ENCODE measurements at regions not wholly inside any gene's neighbourhood (a gene's known extent, or its start where the extent isn't known, plus 50 kb on each side); places are given as distances from the start of the nearest gene placed in this dataset.

DNA sequence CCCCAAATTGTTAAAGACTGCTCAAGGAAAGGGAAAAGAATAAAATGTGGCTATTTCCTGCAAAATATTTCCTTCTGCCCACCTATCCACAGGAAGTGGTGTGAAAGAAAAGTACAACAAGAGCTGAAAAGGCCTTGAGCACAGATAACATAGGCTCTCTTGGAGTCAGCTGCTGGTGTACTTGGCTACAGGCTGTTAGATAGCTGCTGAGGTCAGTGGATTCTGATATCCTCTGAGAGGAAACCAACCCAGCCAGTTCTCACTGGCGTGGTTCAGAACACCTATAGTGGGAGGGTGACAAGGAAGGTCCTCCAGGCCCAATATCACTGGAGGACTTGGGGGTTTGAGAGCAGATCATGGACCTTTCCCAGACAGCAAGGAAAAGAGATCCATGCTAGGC is 124.4 kb upstream of the GAP43 start:
- peak in 2 of 4 donors; percentile 16 to 35 for DNase-seq
- H3K4me3 ChIP-seq = no peak overlapping the region
- H3K36me3 ChIP-seq (replicated peaks in 1 of 2; ENCODE audit: insufficient read depth in 1 of 2, low read depth in 2 of 2) = no peaks in the 10 kb centered on the region
- intact Hi-C loops (cut with DNase I) = no loop called here
- H3K4me1 ChIP-seq = peaks cover 8% of the 10 kb centered on the region
- H3K9me3 ChIP-seq = no peaks in the 10 kb centered on the region
- no peak overlapping the region for H3K27ac ChIP-seq
- WGBS, 2 donors = 32 to 38% methylated on average over 1 of the region's 1 CpG
- TF ChIP-seq, protein P1, sequence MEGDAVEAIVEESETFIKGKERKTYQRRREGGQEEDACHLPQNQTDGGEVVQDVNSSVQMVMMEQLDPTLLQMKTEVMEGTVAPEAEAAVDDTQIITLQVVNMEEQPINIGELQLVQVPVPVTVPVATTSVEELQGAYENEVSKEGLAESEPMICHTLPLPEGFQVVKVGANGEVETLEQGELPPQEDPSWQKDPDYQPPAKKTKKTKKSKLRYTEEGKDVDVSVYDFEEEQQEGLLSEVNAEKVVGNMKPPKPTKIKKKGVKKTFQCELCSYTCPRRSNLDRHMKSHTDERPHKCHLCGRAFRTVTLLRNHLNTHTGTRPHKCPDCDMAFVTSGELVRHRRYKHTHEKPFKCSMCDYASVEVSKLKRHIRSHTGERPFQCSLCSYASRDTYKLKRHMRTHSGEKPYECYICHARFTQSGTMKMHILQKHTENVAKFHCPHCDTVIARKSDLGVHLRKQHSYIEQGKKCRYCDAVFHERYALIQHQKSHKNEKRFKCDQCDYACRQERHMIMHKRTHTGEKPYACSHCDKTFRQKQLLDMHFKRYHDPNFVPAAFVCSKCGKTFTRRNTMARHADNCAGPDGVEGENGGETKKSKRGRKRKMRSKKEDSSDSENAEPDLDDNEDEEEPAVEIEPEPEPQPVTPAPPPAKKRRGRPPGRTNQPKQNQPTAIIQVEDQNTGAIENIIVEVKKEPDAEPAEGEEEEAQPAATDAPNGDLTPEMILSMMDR (IDR thresholded peaks at IDR 0.05) = no peak
- TF ChIP-seq POLR2A (IDR thresholded peaks at IDR 0.05) = no peak
- ATAC-seq = peak; percentile 52
- H3K27me3 ChIP-seq = no peaks in the 10 kb centered on the region

DNA sequence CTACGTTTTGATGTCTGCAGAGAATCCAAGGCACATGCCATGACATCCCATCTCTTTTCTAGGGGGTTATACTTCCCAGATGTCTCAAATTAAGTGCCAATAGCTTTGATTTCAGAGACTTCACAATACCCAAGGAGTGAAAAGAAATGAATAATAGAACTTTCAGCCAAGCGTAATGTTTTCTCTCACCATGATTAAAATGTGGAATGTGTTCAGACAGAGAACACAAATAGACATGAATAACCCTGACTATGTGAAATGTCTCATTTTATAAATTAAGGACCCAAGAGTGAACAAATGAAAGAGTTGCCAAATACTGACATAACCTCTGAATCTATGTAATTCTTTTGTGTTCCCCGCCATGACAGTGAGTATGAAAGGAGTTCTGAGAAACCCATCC is 123.6 kb upstream of the GAP43 start:
- no peak overlapping the region for H3K27ac ChIP-seq
- no peaks in the 10 kb centered on the region for H3K27me3 ChIP-seq
- H3K4me3 ChIP-seq = no peak overlapping the region
- peaks cover 8% of the 10 kb centered on the region for H3K4me1 ChIP-seq
- DNase-seq (no peak), ATAC-seq (no peak)
- 97 to 98% methylated on average over 3 of the region's 3 CpGs for WGBS, 2 donors
- H3K36me3 ChIP-seq (replicated peaks in 1 of 2; ENCODE audit: insufficient read depth in 1 of 2, low read depth in 2 of 2) = no peaks in the 10 kb centered on the region
- H3K9me3 ChIP-seq = no peaks in the 10 kb centered on the region
- intact Hi-C loops (cut with DNase I) = no loop called here
- TF ChIP-seq, protein P1 (IDR thresholded peaks at IDR 0.05) = no peak
- no peak for TF ChIP-seq POLR2A (IDR thresholded peaks at IDR 0.05)

DNA sequence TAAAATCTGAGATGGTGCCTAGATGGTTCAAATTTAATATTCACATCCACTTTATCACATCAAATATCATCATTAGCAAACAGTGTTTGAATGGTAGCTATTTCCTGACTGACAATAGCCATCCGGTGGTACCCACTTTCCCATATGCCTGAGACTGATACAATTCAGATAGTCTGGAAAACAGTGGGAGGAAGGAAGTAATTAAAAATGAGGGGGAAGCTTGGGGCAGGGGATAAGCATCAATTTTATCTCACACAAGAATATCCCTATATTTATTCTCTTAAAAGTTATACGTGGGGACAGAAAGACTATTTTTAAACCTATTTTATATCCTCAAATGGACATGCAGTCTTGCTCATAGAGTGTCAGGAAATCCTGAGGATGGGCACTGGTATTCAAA is 122.5 kb upstream of the GAP43 start:
- WGBS, 2 donors = 33 to 52% methylated on average over 2 of the region's 2 CpGs
- Histone ChIP-seq H3K36me3 (replicated peaks in 1 of 2; ENCODE audit: insufficient read depth in 1 of 2, low read depth in 2 of 2) (no peaks in the 10 kb centered on the region), H3K27ac (no peak overlapping the region), H3K4me3 (no peak overlapping the region), H3K4me1 (peaks cover 8% of the 10 kb centered on the region), H3K9me3 (no peaks in the 10 kb centered on the region), H3K27me3 (no peaks in the 10 kb centered on the region)
- intact Hi-C loops (cut with DNase I) = no loop called here
- TF ChIP-seq, protein P1 (IDR thresholded peaks at IDR 0.05) = no peak
- TF ChIP-seq POLR2A (IDR thresholded peaks at IDR 0.05) = no peak
- DNase-seq = no peak
- ATAC-seq = no peak

DNA sequence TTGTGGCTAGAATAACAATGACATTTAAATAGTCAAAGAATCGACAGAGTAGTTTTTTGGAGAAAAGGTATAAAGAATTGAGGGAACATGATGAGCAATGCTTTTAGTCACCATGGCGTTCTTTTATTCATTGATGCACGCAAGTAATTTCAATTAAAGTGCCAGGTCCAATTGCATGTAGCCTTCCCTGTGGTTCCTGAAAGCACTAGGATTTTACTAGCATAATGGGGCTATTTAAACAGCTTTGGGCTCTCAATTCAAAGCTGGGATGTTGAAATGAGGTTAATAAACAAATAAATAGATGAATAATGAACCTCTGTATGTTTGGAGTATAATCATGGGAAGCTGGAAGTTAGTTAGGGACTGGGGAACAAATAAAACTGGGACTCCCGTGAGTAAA is 121.2 kb upstream of the GAP43 start:
- 77 to 80% methylated on average over 4 of the region's 4 CpGs for WGBS, 2 donors
- TF ChIP-seq, protein P1 (IDR thresholded peaks at IDR 0.05) = no peak
- no peak for TF ChIP-seq POLR2A (IDR thresholded peaks at IDR 0.05)
- H3K4me1 ChIP-seq = peaks cover 8% of the 10 kb centered on the region
- no peaks in the 10 kb centered on the region for H3K27me3 ChIP-seq
- no peak overlapping the region for H3K27ac ChIP-seq
- no peak overlapping the region for H3K4me3 ChIP-seq
- H3K36me3 ChIP-seq (replicated peaks in 1 of 2; ENCODE audit: insufficient read depth in 1 of 2, low read depth in 2 of 2) = no peaks in the 10 kb centered on the region
- H3K9me3 ChIP-seq = no peaks in the 10 kb centered on the region
- ATAC-seq (no peak), DNase-seq (no peak)
- intact Hi-C loops (cut with DNase I) = no loop called here

DNA sequence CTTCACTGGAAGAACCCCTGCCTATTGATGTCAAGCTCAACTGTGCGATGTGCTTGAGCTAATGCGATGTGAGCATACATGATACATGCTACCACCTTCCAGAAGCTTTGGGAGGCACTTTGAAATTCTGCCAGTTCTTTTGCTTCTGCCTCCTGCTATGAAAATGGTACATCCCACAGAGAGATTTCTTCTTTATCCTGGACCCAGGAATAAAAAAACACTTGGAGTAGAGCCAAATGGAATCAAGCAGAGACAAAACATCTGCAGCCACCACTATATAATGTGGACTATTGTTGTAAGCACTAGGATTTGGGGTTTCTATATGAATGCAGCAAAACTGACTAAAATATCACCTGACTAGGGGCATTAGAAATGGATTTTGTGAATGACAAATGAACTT is 119.9 kb upstream of the GAP43 start:
- no peak overlapping the region for H3K27ac ChIP-seq
- no peak overlapping the region for H3K4me3 ChIP-seq
- no peaks in the 10 kb centered on the region for H3K27me3 ChIP-seq
- no peak for ATAC-seq
- H3K9me3 ChIP-seq = no peaks in the 10 kb centered on the region
- TF ChIP-seq, protein P1 (IDR thresholded peaks at IDR 0.05) = no peak
- no peak for TF ChIP-seq POLR2A (IDR thresholded peaks at IDR 0.05)
- no peak for DNase-seq
- peaks cover 8% of the 10 kb centered on the region for H3K4me1 ChIP-seq
- 37 to 89% methylated on average over 2 of the region's 2 CpGs for WGBS, 2 donors
- intact Hi-C loops (cut with DNase I) = no loop called here
- H3K36me3 ChIP-seq (replicated peaks in 1 of 2; ENCODE audit: insufficient read depth in 1 of 2, low read depth in 2 of 2) = no peaks in the 10 kb centered on the region
